ENCODE measurements at regions not wholly inside any gene's neighbourhood (a gene's known extent, or its start where the extent isn't known, plus 50 kb on each side); places are given as distances from the start of the nearest gene placed in this dataset.

DNA sequence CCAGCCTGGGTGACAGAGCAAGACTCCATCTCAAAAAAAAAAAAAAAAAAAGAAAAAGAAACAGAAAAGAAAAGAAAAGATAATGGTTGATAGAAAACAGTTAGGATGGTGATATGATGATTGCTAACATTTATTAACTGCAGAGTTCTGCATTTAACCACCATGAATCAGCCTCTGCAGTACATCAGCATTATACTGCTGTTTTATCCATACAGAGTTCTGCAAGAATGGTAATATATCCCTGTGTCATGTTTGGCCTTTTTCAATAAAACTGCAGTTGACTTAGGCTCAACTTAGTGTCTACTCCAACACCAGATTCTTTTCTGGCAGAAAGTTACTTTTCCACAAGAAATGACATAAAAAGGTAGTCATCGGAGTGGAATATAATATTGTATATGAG lies 62.6 kb downstream of the DUSP6 start:
- TF ChIP-seq GATA3 (IDR thresholded peaks at IDR 0.05; ENCODE audit: low read depth, low read length) (no peak), GATA2 (IDR thresholded peaks at IDR 0.05; ENCODE audit: low read depth, low read length) (no peak)

DNA sequence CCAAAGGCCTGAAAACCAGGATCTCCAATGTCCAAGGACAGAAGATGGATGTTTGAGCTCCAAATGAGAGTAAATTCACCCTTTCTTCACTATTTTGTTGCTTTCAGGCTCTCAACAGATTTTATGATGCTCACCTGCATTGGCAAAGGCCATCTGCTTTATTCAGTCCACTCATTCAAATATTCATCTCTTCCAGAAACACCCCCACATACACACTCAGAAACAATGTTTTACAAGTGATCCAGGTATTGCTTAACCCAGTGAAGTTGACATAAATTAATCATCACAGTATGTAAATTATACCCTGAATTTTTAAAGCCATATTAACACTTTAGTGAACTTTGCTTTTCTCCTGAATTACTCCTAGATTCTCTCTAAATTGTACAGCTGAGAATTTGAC lies 63.3 kb downstream of the DUSP6 start:
- TF ChIP-seq GATA3 (IDR thresholded peaks at IDR 0.05; ENCODE audit: low read depth, low read length) (no peak), GATA2 (IDR thresholded peaks at IDR 0.05; ENCODE audit: low read depth, low read length) (no peak)

GRCh38 chr12:89286501-89286900 lies 65.8 kb downstream of the DUSP6 start:
- no peak for TF ChIP-seq GATA3 (IDR thresholded peaks at IDR 0.05; ENCODE audit: low read depth, low read length)
- no peak for TF ChIP-seq GATA2 (IDR thresholded peaks at IDR 0.05; ENCODE audit: low read depth, low read length)

GRCh38 chr12:89281539-89281867 lies 70.8 kb downstream of the DUSP6 start:
- no peak for TF ChIP-seq GATA3 (IDR thresholded peaks at IDR 0.05; ENCODE audit: low read depth, low read length)
- no peak for TF ChIP-seq GATA2 (IDR thresholded peaks at IDR 0.05; ENCODE audit: low read depth, low read length)

GRCh38 chr12:89280833-89281538 lies 71.3 kb downstream of the DUSP6 start:
- TF ChIP-seq GATA2 (IDR thresholded peaks at IDR 0.05; ENCODE audit: low read depth, low read length) (no peak), GATA3 (IDR thresholded peaks at IDR 0.05; ENCODE audit: low read depth, low read length) (no peak)

GRCh38 chr12:89279499-89279898 lies 72.8 kb downstream of the DUSP6 start:
- no peak for TF ChIP-seq GATA3 (IDR thresholded peaks at IDR 0.05; ENCODE audit: low read depth, low read length)

GRCh38 chr12:89278862-89279261 lies 73.4 kb downstream of the DUSP6 start:
- TF ChIP-seq GATA3 (IDR thresholded peaks at IDR 0.05; ENCODE audit: low read depth, low read length) (peak; percentile 93), GATA2 (IDR thresholded peaks at IDR 0.05; ENCODE audit: low read depth, low read length) (peak; percentile 87)

GRCh38 chr12:89278169-89278568 lies 74.1 kb downstream of the DUSP6 start:
- no peak for TF ChIP-seq GATA3 (IDR thresholded peaks at IDR 0.05; ENCODE audit: low read depth, low read length)
- no peak for TF ChIP-seq GATA2 (IDR thresholded peaks at IDR 0.05; ENCODE audit: low read depth, low read length)

DNA sequence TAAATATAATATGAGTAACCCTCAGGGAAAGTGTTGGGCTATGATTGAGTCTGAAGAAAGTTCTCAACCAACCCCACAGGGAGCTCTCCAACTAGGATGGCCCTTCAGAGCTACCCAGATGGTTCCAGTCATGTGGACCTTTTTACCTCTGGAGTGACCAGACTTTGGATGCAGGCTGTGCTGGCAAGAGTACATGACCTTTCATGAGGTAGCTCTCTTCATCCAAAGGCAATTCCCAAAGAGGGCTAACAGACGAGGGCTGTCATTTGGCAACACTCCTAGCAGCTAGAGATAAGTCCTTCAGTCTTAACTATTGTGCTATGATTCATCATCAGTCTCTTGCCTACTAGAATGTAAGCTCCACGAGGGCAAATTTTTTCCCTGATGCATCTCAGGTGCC lies 75.4 kb downstream of the DUSP6 start:
- TF ChIP-seq GATA3 (IDR thresholded peaks at IDR 0.05; ENCODE audit: low read depth, low read length), result no peak
- TF ChIP-seq GATA2 (IDR thresholded peaks at IDR 0.05; ENCODE audit: low read depth, low read length), result no peak

- TF ChIP-seq GATA3 (IDR thresholded peaks at IDR 0.05; ENCODE audit: low read depth, low read length) (no peak), GATA2 (IDR thresholded peaks at IDR 0.05; ENCODE audit: low read depth, low read length) (no peak)
Observed at GRCh38 chr12:89273525-89273924, 78.8 kb downstream of the DUSP6 start.

DNA sequence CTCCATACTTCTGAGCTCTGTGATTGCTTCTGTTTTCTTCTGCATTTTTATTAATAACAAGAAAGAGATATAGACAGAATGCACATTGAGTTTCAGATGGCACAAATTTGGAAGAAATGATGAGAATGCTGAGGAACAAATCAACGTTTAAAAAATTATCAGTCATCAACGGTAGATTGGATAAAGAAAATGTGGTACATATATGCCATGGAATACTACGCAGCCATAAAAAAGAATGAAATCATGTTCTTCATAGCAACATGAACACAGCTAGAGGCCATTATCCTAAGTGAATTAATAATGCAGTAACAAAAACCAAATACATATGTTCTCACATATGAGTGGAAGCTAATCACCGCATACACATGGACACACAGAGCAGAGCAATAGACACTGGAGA lies 81.8 kb downstream of the DUSP6 start:
- TF ChIP-seq GATA2 (IDR thresholded peaks at IDR 0.05; ENCODE audit: low read depth, low read length) (no peak), GATA3 (IDR thresholded peaks at IDR 0.05; ENCODE audit: low read depth, low read length) (no peak)

- TF ChIP-seq GATA3 (IDR thresholded peaks at IDR 0.05; ENCODE audit: low read depth, low read length) (no peak), GATA2 (IDR thresholded peaks at IDR 0.05; ENCODE audit: low read depth, low read length) (no peak)
Observed at GRCh38 chr12:89269174-89269573, 83.1 kb downstream of the DUSP6 start.

- TF ChIP-seq GATA2 (IDR thresholded peaks at IDR 0.05; ENCODE audit: low read depth, low read length) (no peak), GATA3 (IDR thresholded peaks at IDR 0.05; ENCODE audit: low read depth, low read length) (no peak)
Observed at GRCh38 chr12:89267404-89267803, 84.9 kb downstream of the DUSP6 start.

- TF ChIP-seq GATA3 (IDR thresholded peaks at IDR 0.05; ENCODE audit: low read depth, low read length) (no peak), GATA2 (IDR thresholded peaks at IDR 0.05; ENCODE audit: low read depth, low read length) (no peak)
Observed at GRCh38 chr12:89264837-89265236, 87.5 kb downstream of the DUSP6 start.

- TF ChIP-seq GATA2 (IDR thresholded peaks at IDR 0.05; ENCODE audit: low read depth, low read length) (no peak), GATA3 (IDR thresholded peaks at IDR 0.05; ENCODE audit: low read depth, low read length) (no peak)
Observed at GRCh38 chr12:89263900-89264299, 88.4 kb downstream of the DUSP6 start.
